ENCODE measurements at regions not wholly inside any gene's neighbourhood (a gene's known extent, or its start where the extent isn't known, plus 50 kb on each side); places are given as distances from the start of the nearest gene placed in this dataset.
"Not testable (repeated sequence)": the region's sequence is repeated elsewhere in the genome, so short reads cannot be mapped to it uniquely, and the experiment has no call there.

DNA sequence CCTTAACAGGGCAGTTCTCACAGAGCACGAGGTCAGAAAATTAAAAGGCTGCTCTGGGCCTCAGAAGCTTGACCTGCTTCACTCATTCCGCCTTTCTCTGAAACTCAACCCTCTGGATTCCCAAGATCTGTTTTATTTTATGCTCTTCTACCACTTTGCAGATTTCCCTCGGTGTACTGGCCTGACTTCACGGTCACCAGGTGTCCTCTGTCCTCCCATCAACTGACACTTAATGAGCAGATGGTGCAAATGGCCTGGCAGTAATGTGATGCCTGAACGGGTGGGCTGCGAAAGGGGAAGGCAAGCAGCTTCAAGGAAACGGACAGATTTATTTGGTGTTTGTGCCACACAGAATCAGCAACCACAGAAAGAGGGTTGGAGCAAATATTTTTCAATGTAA is 169.7 kb upstream of the TFAP2D start:
- intact Hi-C loops (cut with DNase I; ENCODE audit: low total_unique reads): no loop called here
- DNase-seq: peak in 1 of 2 donors; percentile 8
- Histone ChIP-seq H3K4me1 (no peaks in the 10 kb centered on the region), H3K27ac (no peak overlapping the region), H3K27me3 (no peaks in the 10 kb centered on the region), H3K9me3 (no peaks in the 10 kb centered on the region), H3K4me3 (no peak overlapping the region), H3K36me3 (no peaks in the 10 kb centered on the region)
- TF ChIP-seq POLR2A (IDR thresholded peaks at IDR 0.05): no peak
- TF ChIP-seq EP300 (IDR thresholded peaks at IDR 0.05): no peak
- WGBS, 5 donors: 30 to 50% (median 47%) methylated on average over 7 of the region's 7 CpGs

DNA sequence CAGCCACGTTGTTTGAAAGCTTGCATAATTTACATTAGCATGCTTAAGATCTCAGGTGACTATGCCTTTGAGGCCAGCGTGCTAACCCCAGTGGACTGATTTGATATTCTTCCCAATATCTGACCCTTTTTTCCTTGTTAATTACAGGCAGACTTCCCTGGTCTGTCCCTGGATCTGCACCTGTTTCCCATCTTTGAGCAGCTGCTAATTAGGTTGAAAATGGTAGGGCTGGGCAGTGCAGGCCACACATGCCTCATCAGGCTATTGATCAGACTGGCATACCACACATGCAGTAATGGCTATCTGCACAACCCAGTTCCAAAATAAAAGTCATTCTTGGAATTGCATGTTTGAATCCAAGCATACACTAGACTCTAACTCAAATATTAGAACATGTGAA is 164.3 kb upstream of the TFAP2D start:
- Histone ChIP-seq H3K36me3 (no peaks in the 10 kb centered on the region), H3K27ac (no peak overlapping the region), H3K4me1 (no peaks in the 10 kb centered on the region), H3K9me3 (no peaks in the 10 kb centered on the region), H3K27me3 (no peaks in the 10 kb centered on the region), H3K4me3 (no peak overlapping the region)
- 50 to 63% (median 53%) methylated on average over 2 of the region's 2 CpGs for WGBS, 5 donors
- TF ChIP-seq POLR2AphosphoS5 (IDR thresholded peaks at IDR 0.05) (no peak), EP300 (IDR thresholded peaks at IDR 0.05) (no peak), POLR2A (IDR thresholded peaks at IDR 0.05) (no peak)
- TF ChIP-seq, protein P1, sequence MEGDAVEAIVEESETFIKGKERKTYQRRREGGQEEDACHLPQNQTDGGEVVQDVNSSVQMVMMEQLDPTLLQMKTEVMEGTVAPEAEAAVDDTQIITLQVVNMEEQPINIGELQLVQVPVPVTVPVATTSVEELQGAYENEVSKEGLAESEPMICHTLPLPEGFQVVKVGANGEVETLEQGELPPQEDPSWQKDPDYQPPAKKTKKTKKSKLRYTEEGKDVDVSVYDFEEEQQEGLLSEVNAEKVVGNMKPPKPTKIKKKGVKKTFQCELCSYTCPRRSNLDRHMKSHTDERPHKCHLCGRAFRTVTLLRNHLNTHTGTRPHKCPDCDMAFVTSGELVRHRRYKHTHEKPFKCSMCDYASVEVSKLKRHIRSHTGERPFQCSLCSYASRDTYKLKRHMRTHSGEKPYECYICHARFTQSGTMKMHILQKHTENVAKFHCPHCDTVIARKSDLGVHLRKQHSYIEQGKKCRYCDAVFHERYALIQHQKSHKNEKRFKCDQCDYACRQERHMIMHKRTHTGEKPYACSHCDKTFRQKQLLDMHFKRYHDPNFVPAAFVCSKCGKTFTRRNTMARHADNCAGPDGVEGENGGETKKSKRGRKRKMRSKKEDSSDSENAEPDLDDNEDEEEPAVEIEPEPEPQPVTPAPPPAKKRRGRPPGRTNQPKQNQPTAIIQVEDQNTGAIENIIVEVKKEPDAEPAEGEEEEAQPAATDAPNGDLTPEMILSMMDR (IDR thresholded peaks at IDR 0.05): no peak
- intact Hi-C loops (cut with DNase I; ENCODE audit: low total_unique reads): no loop called here
- no peak for DNase-seq

DNA sequence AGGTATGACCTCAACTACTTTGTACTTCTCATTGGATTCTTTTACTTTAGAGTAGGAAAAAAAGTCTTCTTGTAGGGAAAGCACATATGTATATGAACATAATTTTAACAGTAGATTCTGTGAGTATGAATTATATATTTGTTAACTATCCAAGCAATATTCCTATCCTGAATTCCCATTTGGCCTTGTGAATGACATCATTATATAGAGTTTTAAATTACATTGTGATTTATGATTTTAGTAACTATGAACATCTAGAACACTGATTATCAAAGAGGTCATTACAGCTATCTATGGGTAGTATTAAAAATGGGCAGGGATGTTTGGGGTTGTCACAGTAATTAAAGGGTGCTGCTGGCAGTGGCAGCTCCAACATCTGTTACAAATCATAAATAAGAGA is 163.9 kb upstream of the TFAP2D start:
- TF ChIP-seq EP300 (IDR thresholded peaks at IDR 0.05) (no peak), POLR2AphosphoS5 (IDR thresholded peaks at IDR 0.05) (no peak), POLR2A (IDR thresholded peaks at IDR 0.05) (no peak)
- TF ChIP-seq, protein P1 (IDR thresholded peaks at IDR 0.05): no peak

DNA sequence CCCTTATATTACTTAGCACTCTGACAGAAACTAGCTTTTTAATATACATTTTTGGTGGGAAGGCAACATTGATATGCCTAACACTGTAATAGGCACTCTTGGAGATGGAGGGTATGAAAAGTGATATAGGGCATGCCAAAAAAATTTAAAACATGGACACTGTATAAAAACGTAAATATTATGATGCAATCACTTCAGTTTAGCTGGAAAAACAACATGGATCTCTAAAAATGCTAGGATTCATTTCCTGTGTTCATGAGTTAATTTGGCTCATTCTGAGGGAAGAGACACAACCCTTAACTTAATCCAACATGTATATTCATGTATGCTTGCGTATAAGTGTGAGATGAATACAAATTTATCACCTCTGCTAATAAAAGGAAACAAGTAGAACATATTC is 157.3 kb upstream of the TFAP2D start:
- Histone ChIP-seq H3K27me3 (no peaks in the 10 kb centered on the region), H3K9me3 (no peaks in the 10 kb centered on the region), H3K27ac (no peak overlapping the region), H3K36me3 (no peaks in the 10 kb centered on the region), H3K4me3 (no peak overlapping the region), H3K4me1 (no peaks in the 10 kb centered on the region)
- intact Hi-C loops (cut with DNase I; ENCODE audit: low total_unique reads): no loop called here
- 49 to 66% (median 49%) methylated on average over 2 of the region's 2 CpGs for WGBS, 5 donors
- no peak for DNase-seq
- TF ChIP-seq EP300 (IDR thresholded peaks at IDR 0.05): no peak
- TF ChIP-seq, protein P1 (IDR thresholded peaks at IDR 0.05): no peak
- no peak for TF ChIP-seq POLR2A (IDR thresholded peaks at IDR 0.05)
- no peak for TF ChIP-seq POLR2AphosphoS5 (IDR thresholded peaks at IDR 0.05)

More for the DNA sequence above, 163.9 kb upstream of the TFAP2D start:
- Histone ChIP-seq H3K27ac (no peak overlapping the region), H3K4me1 (no peaks in the 10 kb centered on the region), H3K9me3 (no peaks in the 10 kb centered on the region), H3K4me3 (no peak overlapping the region), H3K36me3 (no peaks in the 10 kb centered on the region), H3K27me3 (no peaks in the 10 kb centered on the region)
- intact Hi-C loops (cut with DNase I; ENCODE audit: low total_unique reads): no loop called here
- no peak for DNase-seq

DNA sequence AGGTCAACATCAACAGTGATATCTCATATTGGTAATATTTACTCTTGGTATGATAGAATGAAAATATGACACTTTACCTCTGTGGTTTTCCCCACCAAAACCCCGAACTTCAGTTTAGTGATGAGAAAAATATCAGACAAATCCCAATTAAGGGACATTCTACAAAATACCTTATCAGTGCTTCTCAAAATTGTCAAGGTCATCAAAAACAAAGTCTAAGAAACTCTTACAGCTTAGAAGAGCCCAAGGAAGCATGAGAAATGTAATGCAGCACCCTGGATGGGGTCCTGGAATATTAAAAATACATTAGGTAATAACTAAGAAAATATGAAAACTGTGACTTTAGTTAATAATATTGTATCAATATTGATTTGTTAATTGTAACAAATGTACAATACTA is 148.3 kb upstream of the TFAP2D start:
- intact Hi-C loops (cut with DNase I; ENCODE audit: low total_unique reads): no loop called here
- Histone ChIP-seq H3K27me3 (no peaks in the 10 kb centered on the region), H3K27ac (no peak overlapping the region), H3K9me3 (no peaks in the 10 kb centered on the region), H3K36me3 (no peaks in the 10 kb centered on the region), H3K4me3 (no peak overlapping the region), H3K4me1 (no peaks in the 10 kb centered on the region)
- 63 to 90% (median 71%) methylated on average over 1 of the region's 1 CpG for WGBS, 5 donors
- DNase-seq: no peak
- TF ChIP-seq POLR2AphosphoS5 (IDR thresholded peaks at IDR 0.05) (no peak), EP300 (IDR thresholded peaks at IDR 0.05) (no peak), POLR2A (IDR thresholded peaks at IDR 0.05) (no peak)
- TF ChIP-seq, protein P1 (IDR thresholded peaks at IDR 0.05): no peak

DNA sequence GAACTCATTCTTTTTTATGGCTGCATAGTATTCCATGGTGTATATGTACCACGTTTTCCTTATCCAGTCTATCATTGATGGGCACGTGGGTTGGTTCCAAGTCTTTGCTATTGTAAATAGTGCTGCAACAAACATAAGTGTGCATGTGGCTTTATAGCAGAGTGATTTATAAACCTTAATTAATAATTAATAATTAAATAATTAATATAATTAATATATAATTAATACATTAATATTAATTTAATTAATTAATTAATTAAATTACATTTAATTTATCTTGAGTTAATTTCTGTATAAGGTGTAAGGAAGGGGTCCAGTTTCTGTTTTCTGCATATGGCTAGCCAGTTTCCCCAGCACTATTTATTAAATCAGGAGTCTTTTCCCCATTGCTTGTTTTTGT is 142.1 kb upstream of the TFAP2D start:
- H3K4me3 ChIP-seq; H3K27ac ChIP-seq; H3K9me3 ChIP-seq; H3K36me3 ChIP-seq; H3K4me1 ChIP-seq; DNase-seq; intact Hi-C loops (cut with DNase I; ENCODE audit: low total_unique reads); H3K27me3 ChIP-seq: not testable (repeated sequence)
- 70 to 91% (median 77%) methylated on average over 2 of the region's 2 CpGs for WGBS, 5 donors

All from stomach (tissue), 8 donors.